PC-9 (cell line): ENCODE measurements at regions not wholly inside any gene's neighbourhood (a gene's known extent, or its start where the extent isn't known, plus 50 kb on each side); places are given as distances from the start of the nearest gene placed in this dataset.

Experiments
- CTCF ChIP-seq: fragments of 200-600 bp; sonication (generic); conservative IDR thresholded peaks from 2 replicates; pipeline ENCODE4 v1.6.1; 2017; ENCODE audit warnings: mixed run types, antibody characterized with exemption, mild to moderate bottlenecking, moderate library complexity
- EZH2 ChIP-seq: fragments of 200-600 bp; sonication (generic); IDR thresholded peaks from 2 replicates; pipeline ENCODE4 v1.8.0; 2017; ENCODE audit warnings: antibody characterized with exemption, low read depth

- TF ChIP-seq CTCF (no peak), EZH2 (no peak)
Observed at GRCh38 chr3:43979645-43980044, 262.0 kb upstream of the TOPAZ1 start.
